Esophagus muscularis mucosa (tissue), 4 donors: ENCODE measurements at regions not wholly inside any gene's neighbourhood (a gene's known extent, or its start where the extent isn't known, plus 50 kb on each side); places are given as distances from the start of the nearest gene placed in this dataset.

Experiments used
- DNase-seq: peaks from one replicate; pipeline ENCODE4 v3.0.0-alpha.2; 2017; ENCODE audit errors: extremely low spot score
- H3K27ac ChIP-seq, 4 donors: fragments of 200-600 bp; sonication (generic); replicated peaks in 1 of 4; 1 replicate in 3 of 4; 2 replicates in 1 of 4; pipeline ENCODE4 v1.5.1; 2016 to 2019; ENCODE audit warnings: mild to moderate bottlenecking in 1 of 4
- H3K27me3 ChIP-seq, 4 donors: fragments of 200-600 bp; sonication (generic); one replicate each; pipeline versions ENCODE4 v1.5.1 to v1.6.0; 2016 to 2019
- H3K36me3 ChIP-seq, 4 donors: fragments of 200-600 bp; sonication (generic); one replicate each; pipeline ENCODE4 v1.5.1; 2016 to 2019
- H3K4me1 ChIP-seq, 4 donors: fragments of 200-600 bp; sonication (generic); one replicate each; pipeline ENCODE4 v1.5.1; 2016 to 2019
- H3K4me3 ChIP-seq, 4 donors: fragments of 200-600 bp; sonication (generic); 1 replicate in 2 of 4; 2 replicates in 2 of 4; pipeline ENCODE4 v1.5.1; 2016 to 2019; ENCODE audit warnings: mild to moderate bottlenecking in 4 of 4, moderate library complexity in 1 of 4
- H3K9me3 ChIP-seq, 4 donors: fragments of 200-600 bp; sonication (generic); 1 replicate in 3 of 4; 2 replicates in 1 of 4; pipeline ENCODE4 v1.5.1; 2016 to 2019
- EP300 ChIP-seq: sonication (generic); formaldehyde crosslinking; IDR thresholded peaks from one replicate; pipeline ENCODE4 v1.6.1; 2017; ENCODE audit warnings: antibody characterized with exemption
- POLR2A ChIP-seq: fragments of 450-650 bp; IDR thresholded peaks from one replicate; pipeline ENCODE4 v1.6.1; 2017; ENCODE audit warnings: antibody characterized with exemption, moderate library complexity, mild to moderate bottlenecking, low read depth
- POLR2AphosphoS5 ChIP-seq, 2 donors: sonication (generic); formaldehyde crosslinking; IDR thresholded peaks; one replicate each; pipeline ENCODE4 v1.6.1; 2017; ENCODE audit warnings: antibody characterized with exemption in 2 of 2
- WGBS: methylation state at CpG from one replicate; pipeline ENCODE4 v1.1.5; 2018; 5-methylcytosine and 5-hydroxymethylcytosine counted together
- intact Hi-C: fragments of 100-400 bp; cut with DNase I; formaldehyde crosslinking; loops from one replicate; pipeline ENCODE4 v1.15.1; 2023
- small RNA-seq, 3 donors: library from RNA; depleted of rRNA; stranded (forward); fragments of <200 nt; gene quantifications; one replicate each; pipeline ENCODE3, GENCODE V24; 2016
- TF ChIP-seq, protein P1 (sequence below), 3 experiments: fragments of 200-600 bp in 2 of 3; fragments of 450-650 bp in 1 of 3; sonication (generic) in 2 of 3; IDR thresholded peaks; one replicate each; pipeline ENCODE4 v1.5.1; 2017 to 2019; ENCODE audit warnings: antibody characterized with exemption in 3 of 3, mild to moderate bottlenecking in 2 of 3, moderate library complexity in 1 of 3

DNA sequence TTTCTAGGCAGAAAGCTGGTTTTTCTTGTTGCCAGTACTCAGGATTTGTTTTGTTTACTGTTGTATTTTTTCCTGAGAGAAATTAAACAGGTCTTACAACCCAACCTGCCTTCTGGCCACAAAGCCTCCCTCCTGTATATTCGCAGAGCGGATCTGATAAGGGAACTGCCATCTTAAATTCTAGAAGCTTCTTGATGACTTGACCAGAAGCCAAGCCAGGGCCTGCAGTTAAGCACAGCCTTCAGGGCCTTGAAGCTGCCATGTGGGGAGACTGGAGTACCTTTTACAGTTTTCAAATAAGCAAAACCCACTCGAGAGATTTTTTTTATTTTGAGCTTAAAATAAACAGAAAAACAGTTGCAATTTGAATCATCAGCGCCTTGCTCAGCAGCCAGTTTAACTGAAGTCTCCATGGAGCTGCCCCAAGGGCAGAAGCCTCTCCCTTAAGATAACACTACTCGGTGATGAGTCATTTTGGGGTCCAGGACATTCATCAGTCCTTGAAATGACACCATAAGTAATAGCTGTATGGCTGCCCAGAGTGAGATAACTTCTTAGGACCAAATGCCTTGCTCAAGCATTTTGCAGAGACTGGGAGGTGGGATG lies 51.5 kb upstream of the PHLPP1 start:
- WGBS: 72% methylated on average over 5 of the region's 5 CpGs
- no peak for DNase-seq
- intact Hi-C loops: no loop called here
- no peaks in the 10 kb centered on the region for H3K36me3 ChIP-seq
- no peaks in the 10 kb centered on the region for H3K27me3 ChIP-seq
- no peaks in the 10 kb centered on the region for H3K4me1 ChIP-seq
- no peak overlapping the region for H3K4me3 ChIP-seq
- no peaks in the 10 kb centered on the region for H3K9me3 ChIP-seq
- H3K27ac ChIP-seq: no peak overlapping the region
- TF ChIP-seq POLR2A (no peak), POLR2AphosphoS5 (IDR thresholded peaks at IDR 0.05) (no peak), EP300 (no peak)
- TF ChIP-seq, protein P1, sequence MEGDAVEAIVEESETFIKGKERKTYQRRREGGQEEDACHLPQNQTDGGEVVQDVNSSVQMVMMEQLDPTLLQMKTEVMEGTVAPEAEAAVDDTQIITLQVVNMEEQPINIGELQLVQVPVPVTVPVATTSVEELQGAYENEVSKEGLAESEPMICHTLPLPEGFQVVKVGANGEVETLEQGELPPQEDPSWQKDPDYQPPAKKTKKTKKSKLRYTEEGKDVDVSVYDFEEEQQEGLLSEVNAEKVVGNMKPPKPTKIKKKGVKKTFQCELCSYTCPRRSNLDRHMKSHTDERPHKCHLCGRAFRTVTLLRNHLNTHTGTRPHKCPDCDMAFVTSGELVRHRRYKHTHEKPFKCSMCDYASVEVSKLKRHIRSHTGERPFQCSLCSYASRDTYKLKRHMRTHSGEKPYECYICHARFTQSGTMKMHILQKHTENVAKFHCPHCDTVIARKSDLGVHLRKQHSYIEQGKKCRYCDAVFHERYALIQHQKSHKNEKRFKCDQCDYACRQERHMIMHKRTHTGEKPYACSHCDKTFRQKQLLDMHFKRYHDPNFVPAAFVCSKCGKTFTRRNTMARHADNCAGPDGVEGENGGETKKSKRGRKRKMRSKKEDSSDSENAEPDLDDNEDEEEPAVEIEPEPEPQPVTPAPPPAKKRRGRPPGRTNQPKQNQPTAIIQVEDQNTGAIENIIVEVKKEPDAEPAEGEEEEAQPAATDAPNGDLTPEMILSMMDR (IDR thresholded peaks at IDR 0.05): no peak

GRCh38 chr18:62664414-62664813 lies 50.9 kb upstream of the PHLPP1 start:
- H3K36me3 ChIP-seq: no peaks in the 10 kb centered on the region
- no peak for DNase-seq
- intact Hi-C loops: no loop called here
- H3K9me3 ChIP-seq: no peaks in the 10 kb centered on the region
- TF ChIP-seq POLR2A: no peak
- TF ChIP-seq, protein P1 (IDR thresholded peaks at IDR 0.05): no peak
- TF ChIP-seq POLR2AphosphoS5 (IDR thresholded peaks at IDR 0.05): no peak
- TF ChIP-seq EP300: no peak
- no peak overlapping the region for H3K4me3 ChIP-seq
- WGBS: 86% methylated on average over 6 of the region's 6 CpGs
- no peaks in the 10 kb centered on the region for H3K27me3 ChIP-seq
- H3K27ac ChIP-seq: no peak overlapping the region
- no peaks in the 10 kb centered on the region for H3K4me1 ChIP-seq

GRCh38 chr18:62665188-62665587 lies 50.2 kb upstream of the PHLPP1 start:
- H3K27me3 ChIP-seq: no peaks in the 10 kb centered on the region
- WGBS: 94% methylated on average over 4 of the region's 4 CpGs
- H3K27ac ChIP-seq: no peak overlapping the region
- intact Hi-C loops: no loop called here
- DNase-seq: no peak
- no peak for TF ChIP-seq POLR2AphosphoS5 (IDR thresholded peaks at IDR 0.05)
- no peak for TF ChIP-seq EP300
- TF ChIP-seq, protein P1 (IDR thresholded peaks at IDR 0.05): no peak
- TF ChIP-seq POLR2A: no peak
- no peaks in the 10 kb centered on the region for H3K36me3 ChIP-seq
- H3K4me1 ChIP-seq: no peaks in the 10 kb centered on the region
- H3K4me3 ChIP-seq: no peak overlapping the region
- H3K9me3 ChIP-seq: peaks cover 0 to 2% (median 0%) of the 10 kb centered on the region in 4 donors

Small RNAs in the stretch of these regions (small RNA-seq; reads per million reads assigned to genes)
- 0 reads per million in 3 donors for gene RN7SL705P
